Type B pancreatic cell (in vitro differentiated cells): ENCODE measurements at regions not wholly inside any gene's neighbourhood (a gene's known extent, or its start where the extent isn't known, plus 50 kb on each side); places are given as distances from the start of the nearest gene placed in this dataset.

Experiments used
- DNase-seq: peaks from one replicate; pipeline ENCODE4 v3.0.0; 2021; ENCODE audit warnings: mixed read lengths; ENCODE audit not compliant: unreplicated experiment; ENCODE audit errors: extremely low spot score
- H3K27ac Mint-ChIP-seq: 2 replicates; pipeline ENCODE4 v1.8.0; 2021; ENCODE audit warnings: mild to moderate bottlenecking, mixed read lengths
- H3K27me3 Mint-ChIP-seq: 2 replicates; pipeline ENCODE4 v1.8.0; 2021; ENCODE audit warnings: mixed read lengths
- H3K36me3 Mint-ChIP-seq: 2 replicates; pipeline ENCODE4 v1.8.0; 2021; ENCODE audit warnings: mixed read lengths
- H3K4me1 Mint-ChIP-seq: one replicate; pipeline ENCODE4 v1.8.0; 2021; ENCODE audit warnings: mixed read lengths; ENCODE audit not compliant: unreplicated experiment
- H3K4me3 Mint-ChIP-seq: 2 replicates; pipeline ENCODE4 v1.8.0; 2021; ENCODE audit warnings: mild to moderate bottlenecking, mixed read lengths
- H3K9me3 Mint-ChIP-seq: 2 replicates; pipeline ENCODE4 v1.8.0; 2021; ENCODE audit warnings: mixed read lengths
- CTCF ChIP-seq: fragments of 200-600 bp; sonication (generic); conservative IDR thresholded peaks from 2 replicates; pipeline ENCODE4 v1.5.0; 2021; ENCODE audit warnings: antibody characterized with exemption, mild to moderate bottlenecking

- no peaks in the 10 kb centered on the region for H3K4me1 Mint-ChIP-seq
- H3K27me3 Mint-ChIP-seq = peaks cover 28% of the 10 kb centered on the region
- H3K4me3 Mint-ChIP-seq = no peak overlapping the region
- no peaks in the 10 kb centered on the region for H3K9me3 Mint-ChIP-seq
- H3K36me3 Mint-ChIP-seq = no peaks in the 10 kb centered on the region
- no peak overlapping the region for H3K27ac Mint-ChIP-seq
- TF ChIP-seq CTCF = no peak
- no peak for DNase-seq
These were observed 117.2 kb upstream of the SALL3 start for GRCh38 chr18:78862395-78862794.

- Mint-ChIP-seq H3K36me3 (no peaks in the 10 kb centered on the region), H3K9me3 (no peaks in the 10 kb centered on the region), H3K4me3 (no peak overlapping the region), H3K27me3 (peaks cover 31% of the 10 kb centered on the region), H3K27ac (no peak overlapping the region), H3K4me1 (peaks cover 14% of the 10 kb centered on the region)
- no peak for TF ChIP-seq CTCF
- no peak for DNase-seq
These were observed 114.5 kb upstream of the SALL3 start for GRCh38 chr18:78865056-78865598.

GRCh38 chr18:78865771-78866310 lies 113.8 kb upstream of the SALL3 start:
- Mint-ChIP-seq H3K27ac (no peak overlapping the region), H3K27me3 (peaks cover 31% of the 10 kb centered on the region), H3K4me1 (peaks cover 14% of the 10 kb centered on the region)

GRCh38 chr18:78867131-78867530 lies 112.5 kb upstream of the SALL3 start:
- no peak for DNase-seq
- TF ChIP-seq CTCF = no peak
- Mint-ChIP-seq H3K36me3 (no peaks in the 10 kb centered on the region), H3K4me3 (no peak overlapping the region), H3K4me1 (peaks cover 14% of the 10 kb centered on the region), H3K27ac (no peak overlapping the region), H3K9me3 (no peaks in the 10 kb centered on the region), H3K27me3 (peaks cover 25% of the 10 kb centered on the region)

More at GRCh38 chr18:78865771-78866310, 113.8 kb upstream of the SALL3 start:
- H3K4me3 Mint-ChIP-seq = no peak overlapping the region
- no peak for DNase-seq
- TF ChIP-seq CTCF = no peak
- H3K36me3 Mint-ChIP-seq = no peaks in the 10 kb centered on the region
- H3K9me3 Mint-ChIP-seq = no peaks in the 10 kb centered on the region

GRCh38 chr18:78868330-78869316 lies 111.0 kb upstream of the SALL3 start:
- no peaks in the 10 kb centered on the region for H3K36me3 Mint-ChIP-seq
- peaks cover 14% of the 10 kb centered on the region for H3K4me1 Mint-ChIP-seq
- H3K27ac Mint-ChIP-seq = no peak overlapping the region
- no peak for TF ChIP-seq CTCF
- H3K27me3 Mint-ChIP-seq = peaks cover 21% of the 10 kb centered on the region
- no peak for DNase-seq
- H3K9me3 Mint-ChIP-seq = no peaks in the 10 kb centered on the region
- no peak overlapping the region for H3K4me3 Mint-ChIP-seq
